DND-41 (cell line): ENCODE measurements at regions not wholly inside any gene's neighbourhood (a gene's known extent, or its start where the extent isn't known, plus 50 kb on each side); places are given as distances from the start of the nearest gene placed in this dataset.

Experiments
- ATAC-seq: fragments of 200-7000 bp; cut with Tn5 transposase; 3 replicates; pipeline ENCODE4 v1.9.1; 2021; ENCODE audit warnings: low read depth; ENCODE audit not compliant: insufficient read depth
- DNase-seq: peaks from one replicate; pipeline ENCODE4 v3.0.0-alpha.2; 2020
- H2AFZ ChIP-seq: 2 replicates; pipeline ENCODE4 v1.6.0; 2012; ENCODE audit warnings: low read depth, low read length
- H3K27ac ChIP-seq: 2 replicates; pipeline ENCODE4 v1.5.1; 2012; ENCODE audit warnings: low read length, inconsistent platforms
- H3K27me3 ChIP-seq: fragments of 200-600 bp; sonication (generic); 2 replicates; pipeline ENCODE4 v1.6.0; 2012; ENCODE audit warnings: low read length, mild to moderate bottlenecking, inconsistent platforms; ENCODE audit not compliant: insufficient read depth, poor library complexity
- H3K36me3 ChIP-seq: 2 replicates; pipeline ENCODE4 v1.5.1; 2012; ENCODE audit warnings: low read length, inconsistent platforms; ENCODE audit not compliant: insufficient read depth
- H3K4me1 ChIP-seq: 2 replicates; pipeline ENCODE4 v1.5.1; 2012; ENCODE audit warnings: mild to moderate bottlenecking, low read length; ENCODE audit not compliant: insufficient read depth
- H3K4me2 ChIP-seq: 2 replicates; pipeline ENCODE4 v1.6.0; 2012; ENCODE audit warnings: mild to moderate bottlenecking, moderate library complexity, low read length, inconsistent platforms; ENCODE audit not compliant: insufficient read depth
- H3K4me3 ChIP-seq, 2 experiments: fragments of 200-600 bp in 1 of 2; shearing (Covaris generic) in 1 of 2; 2 replicates each; pipeline ENCODE4 v1.5.1; 2012 to 2016; ENCODE audit warnings: inconsistent platforms in 2 of 2, low read length in 2 of 2, mild to moderate bottlenecking in 2 of 2, low read depth in 1 of 2, moderate library complexity in 1 of 2
- H3K79me2 ChIP-seq: 2 replicates; pipeline ENCODE4 v1.6.0; 2012; ENCODE audit warnings: low read length, inconsistent platforms; ENCODE audit not compliant: insufficient read depth
- H3K9ac ChIP-seq: 2 replicates; pipeline ENCODE4 v1.6.0; 2012; ENCODE audit warnings: low read depth, mild to moderate bottlenecking, inconsistent platforms, low read length, moderate library complexity
- H3K9me3 ChIP-seq: 2 replicates; pipeline ENCODE4 v1.5.1; 2012; ENCODE audit warnings: low read length, moderate library complexity, mild to moderate bottlenecking, inconsistent platforms; ENCODE audit not compliant: insufficient read depth, severe bottlenecking
- H4K20me1 ChIP-seq: 2 replicates; pipeline ENCODE4 v1.6.0; 2012; ENCODE audit warnings: low read length; ENCODE audit not compliant: insufficient read depth
- EZH2 ChIP-seq: IDR thresholded peaks from 3 replicates; pipeline ENCODE4 v1.6.1; 2012; ENCODE audit warnings: borderline replicate concordance, low read depth, mild to moderate bottlenecking, moderate library complexity, low read length, inconsistent platforms; ENCODE audit not compliant: severe bottlenecking
- TF ChIP-seq, protein P1 (sequence below): IDR thresholded peaks from 2 replicates; pipeline ENCODE4 v1.5.1; 2012; ENCODE audit warnings: borderline replicate concordance, low read length, moderate library complexity, mild to moderate bottlenecking; ENCODE audit not compliant: poor library complexity, severe bottlenecking; ENCODE audit errors: extremely low read depth

DNA sequence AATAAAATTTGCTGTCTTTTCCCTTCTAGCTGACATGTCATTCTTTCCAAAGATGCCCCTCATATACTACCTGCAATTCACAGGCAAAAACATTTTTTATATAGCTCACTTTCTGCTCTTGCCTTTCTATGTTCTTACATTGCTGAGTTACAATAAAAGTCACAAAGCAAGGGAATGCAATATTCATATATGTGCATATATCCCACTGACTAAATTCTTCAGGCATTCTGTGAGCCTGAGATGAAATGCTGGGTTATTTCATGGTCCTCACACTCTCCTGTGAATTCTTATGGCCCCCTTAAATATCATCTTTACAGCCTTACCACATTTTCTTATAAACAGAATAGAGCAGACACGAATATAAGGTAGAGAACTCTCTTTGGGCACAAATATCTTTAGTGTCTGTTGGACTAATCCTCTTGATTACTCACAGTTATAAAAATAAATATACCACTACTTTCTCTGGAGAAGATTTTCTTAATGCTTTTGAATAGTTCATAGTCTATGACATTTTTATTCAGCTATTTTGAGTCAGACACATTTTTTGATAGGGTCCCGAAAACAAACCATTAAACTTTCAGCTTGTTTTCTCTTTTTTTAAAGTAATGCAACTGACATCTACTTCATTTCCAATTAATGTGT, 84.1 kb upstream of the H2AZ1 start:
- Histone ChIP-seq H3K4me1 (no peaks in the 10 kb centered on the region), H3K79me2 (no peaks in the 10 kb centered on the region), H3K36me3 (no peaks in the 10 kb centered on the region), H3K9me3 (no peaks in the 10 kb centered on the region), H3K4me3 (no peak overlapping the region), H3K27me3 (no peaks in the 10 kb centered on the region), H4K20me1 (no peaks in the 10 kb centered on the region), H3K9ac (no peak overlapping the region), H3K4me2 (no peak overlapping the region), H2AFZ (no peak overlapping the region), H3K27ac (no peak overlapping the region)
- DNase-seq = no peak
- TF ChIP-seq, protein P1, sequence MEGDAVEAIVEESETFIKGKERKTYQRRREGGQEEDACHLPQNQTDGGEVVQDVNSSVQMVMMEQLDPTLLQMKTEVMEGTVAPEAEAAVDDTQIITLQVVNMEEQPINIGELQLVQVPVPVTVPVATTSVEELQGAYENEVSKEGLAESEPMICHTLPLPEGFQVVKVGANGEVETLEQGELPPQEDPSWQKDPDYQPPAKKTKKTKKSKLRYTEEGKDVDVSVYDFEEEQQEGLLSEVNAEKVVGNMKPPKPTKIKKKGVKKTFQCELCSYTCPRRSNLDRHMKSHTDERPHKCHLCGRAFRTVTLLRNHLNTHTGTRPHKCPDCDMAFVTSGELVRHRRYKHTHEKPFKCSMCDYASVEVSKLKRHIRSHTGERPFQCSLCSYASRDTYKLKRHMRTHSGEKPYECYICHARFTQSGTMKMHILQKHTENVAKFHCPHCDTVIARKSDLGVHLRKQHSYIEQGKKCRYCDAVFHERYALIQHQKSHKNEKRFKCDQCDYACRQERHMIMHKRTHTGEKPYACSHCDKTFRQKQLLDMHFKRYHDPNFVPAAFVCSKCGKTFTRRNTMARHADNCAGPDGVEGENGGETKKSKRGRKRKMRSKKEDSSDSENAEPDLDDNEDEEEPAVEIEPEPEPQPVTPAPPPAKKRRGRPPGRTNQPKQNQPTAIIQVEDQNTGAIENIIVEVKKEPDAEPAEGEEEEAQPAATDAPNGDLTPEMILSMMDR = no peak
- no peak for TF ChIP-seq EZH2
- no peak for ATAC-seq

DNA sequence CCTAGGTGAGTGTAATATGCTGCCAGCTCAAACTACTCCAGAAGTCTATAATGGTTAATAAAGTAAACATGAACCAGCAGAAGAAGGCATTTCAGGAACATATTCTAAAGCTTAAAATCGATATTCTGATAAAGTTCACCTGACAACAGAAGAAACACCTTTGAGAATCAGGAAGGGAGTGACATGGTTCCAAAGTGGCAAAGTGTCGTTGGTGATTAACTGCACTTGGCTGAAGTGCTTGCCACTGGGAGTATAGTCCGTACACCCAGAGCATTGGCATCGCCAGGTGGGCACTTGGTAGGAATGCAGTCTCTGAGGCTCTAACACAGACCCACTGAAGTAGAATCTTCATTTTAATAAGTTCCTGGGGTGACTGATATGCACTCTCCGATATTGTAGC, 76.0 kb upstream of the H2AZ1 start:
- no peaks in the 10 kb centered on the region for H3K79me2 ChIP-seq
- no peak overlapping the region for H2AFZ ChIP-seq
- H3K27me3 ChIP-seq = no peaks in the 10 kb centered on the region
- DNase-seq = no peak
- no peaks in the 10 kb centered on the region for H3K36me3 ChIP-seq
- no peak overlapping the region for H3K4me2 ChIP-seq
- H4K20me1 ChIP-seq = no peaks in the 10 kb centered on the region
- no peak overlapping the region for H3K27ac ChIP-seq
- no peak overlapping the region for H3K9ac ChIP-seq
- TF ChIP-seq EZH2 = no peak
- TF ChIP-seq, protein P1 = no peak
- H3K4me1 ChIP-seq = no peaks in the 10 kb centered on the region
- no peaks in the 10 kb centered on the region for H3K9me3 ChIP-seq
- no peak overlapping the region for H3K4me3 ChIP-seq
- ATAC-seq = no peak

DNA sequence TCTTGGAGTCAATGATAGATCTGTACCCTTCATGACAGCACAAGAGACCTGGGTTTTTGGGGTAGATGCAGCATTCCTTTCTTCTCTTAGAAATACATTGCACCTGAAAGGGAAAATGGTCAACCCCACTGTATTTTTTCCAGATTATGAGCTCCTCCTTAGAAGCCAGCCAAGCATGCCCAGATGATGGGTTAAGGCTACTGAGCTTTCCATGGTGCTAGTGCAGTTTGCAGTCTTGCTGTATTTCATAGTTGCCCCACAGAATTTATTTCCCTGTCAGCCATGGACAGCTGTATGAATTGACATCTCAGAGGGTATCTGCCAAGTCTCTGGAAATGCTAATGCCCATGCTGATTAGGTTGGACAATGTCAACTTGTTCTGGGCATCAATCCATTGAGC, 73.7 kb upstream of the H2AZ1 start:
- H3K9ac ChIP-seq = no peak overlapping the region
- DNase-seq (no peak), ATAC-seq (no peak)
- TF ChIP-seq EZH2 = no peak
- TF ChIP-seq, protein P1 = no peak
- no peaks in the 10 kb centered on the region for H4K20me1 ChIP-seq
- H3K9me3 ChIP-seq = no peaks in the 10 kb centered on the region
- H3K27ac ChIP-seq = no peak overlapping the region
- H3K79me2 ChIP-seq = no peaks in the 10 kb centered on the region
- no peaks in the 10 kb centered on the region for H3K27me3 ChIP-seq
- H2AFZ ChIP-seq = no peak overlapping the region
- H3K4me3 ChIP-seq = no peak overlapping the region
- no peak overlapping the region for H3K4me2 ChIP-seq
- H3K36me3 ChIP-seq = no peaks in the 10 kb centered on the region
- no peaks in the 10 kb centered on the region for H3K4me1 ChIP-seq

DNA sequence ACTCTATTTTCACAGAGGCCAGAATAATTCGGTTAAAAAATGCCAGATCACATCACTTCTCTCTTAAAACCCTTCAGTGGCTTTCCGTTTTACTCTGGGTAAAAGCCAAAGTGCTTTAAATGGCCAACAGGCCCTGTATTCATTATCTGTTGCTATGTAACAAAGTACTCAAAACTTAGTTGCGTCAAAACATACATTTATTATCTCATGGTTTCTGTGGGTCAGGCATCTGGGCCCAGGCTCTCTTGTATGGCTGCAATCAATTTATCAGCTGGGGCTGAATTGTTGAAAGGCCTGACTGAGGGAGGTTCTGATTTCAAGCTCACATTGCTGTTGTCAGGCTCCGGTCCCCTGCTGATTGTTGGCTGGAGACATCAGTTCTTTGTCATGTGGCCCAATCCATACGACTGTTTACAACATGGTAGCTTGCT, 72.7 kb upstream of the H2AZ1 start:
- Histone ChIP-seq H3K9ac (no peak overlapping the region), H4K20me1 (no peaks in the 10 kb centered on the region), H3K4me2 (no peak overlapping the region), H3K27ac (no peak overlapping the region), H3K79me2 (no peaks in the 10 kb centered on the region), H3K36me3 (no peaks in the 10 kb centered on the region), H3K27me3 (no peaks in the 10 kb centered on the region), H3K4me3 (no peak overlapping the region), H2AFZ (no peak overlapping the region), H3K9me3 (no peaks in the 10 kb centered on the region), H3K4me1 (no peaks in the 10 kb centered on the region)
- no peak for ATAC-seq
- DNase-seq = no peak
- TF ChIP-seq, protein P1 = no peak
- TF ChIP-seq EZH2 = no peak
